HEK293T (cell line): ENCODE measurements at regions not wholly inside any gene's neighbourhood (a gene's known extent, or its start where the extent isn't known, plus 50 kb on each side); places are given as distances from the start of the nearest gene placed in this dataset.

ENCODE experiments used
- CTCF ChIA-PET: fragments of 350-600 bp; formaldehyde crosslinking; extraction: SDS; loops from one replicate; lab custom pipeline; 2021; ENCODE audit warnings: antibody characterized with exemption, inconsistent platforms; lab: Yijun Ruan, JAX
- POLR2A ChIA-PET: fragments of 350-600 bp; formaldehyde crosslinking; extraction: SDS; loops from one replicate; lab custom pipeline; 2020; ENCODE audit warnings: antibody characterized with exemption, inconsistent platforms; lab: Yijun Ruan, JAX
- DNase-seq: peaks from one replicate; pipeline ENCODE4 v3.0.0; 2012; ENCODE audit warnings: mixed read lengths; ENCODE audit errors: extremely low spot score
- ARNT ChIP-seq: fragments of 450-650 bp; IDR thresholded peaks from 2 replicates; pipeline ENCODE4 v1.6.1; 2017; ENCODE audit warnings: mild to moderate bottlenecking
- BHLHE40 ChIP-seq: fragments of 450-650 bp; IDR thresholded peaks from 2 replicates; pipeline ENCODE4 v1.6.1; 2016; ENCODE audit warnings: mild to moderate bottlenecking, moderate library complexity, borderline replicate concordance
- CTBP1 ChIP-seq: fragments of 450-650 bp; IDR thresholded peaks from 2 replicates; pipeline ENCODE4 v1.6.1; 2016; ENCODE audit warnings: borderline replicate concordance
- ELF4 ChIP-seq: fragments of 450-650 bp; IDR thresholded peaks from 2 replicates; pipeline ENCODE4 v1.6.1; 2017; ENCODE audit warnings: antibody characterized with exemption
- FOXA1 ChIP-seq: fragments of 450-650 bp; IDR thresholded peaks from 2 replicates; pipeline ENCODE4 v1.6.1; 2016; ENCODE audit warnings: mild to moderate bottlenecking
- FOXK2 ChIP-seq: fragments of 450-650 bp; IDR thresholded peaks from 2 replicates; pipeline ENCODE4 v1.6.1; 2016; ENCODE audit warnings: mild to moderate bottlenecking
- FOXM1 ChIP-seq: fragments of 450-650 bp; IDR thresholded peaks from 2 replicates; pipeline ENCODE4 v1.6.1; 2017; ENCODE audit warnings: mild to moderate bottlenecking, borderline replicate concordance
- HDGF ChIP-seq: fragments of 450-650 bp; IDR thresholded peaks from 2 replicates; pipeline ENCODE4 v1.6.1; 2017; ENCODE audit warnings: antibody characterized with exemption, borderline replicate concordance
- L3MBTL2 ChIP-seq: fragments of 450-650 bp; conservative IDR thresholded peaks from 2 replicates; pipeline ENCODE4 v1.6.1; 2016; ENCODE audit warnings: mild to moderate bottlenecking
- LEF1 ChIP-seq: fragments of 450-650 bp; IDR thresholded peaks from 2 replicates; pipeline ENCODE4 v1.6.1; 2017; ENCODE audit warnings: mild to moderate bottlenecking, borderline replicate concordance
- NFRKB ChIP-seq: fragments of 450-650 bp; IDR thresholded peaks from 2 replicates; pipeline ENCODE4 v1.6.1; 2016; ENCODE audit warnings: mild to moderate bottlenecking, moderate library complexity
- PKNOX1 ChIP-seq: fragments of 450-650 bp; IDR thresholded peaks from 2 replicates; pipeline ENCODE4 v1.6.1; 2016
- SP1 ChIP-seq: fragments of 450-650 bp; IDR thresholded peaks from 2 replicates; pipeline ENCODE4 v1.6.1; 2017
- SUZ12 ChIP-seq: fragments of 450-650 bp; IDR thresholded peaks from 2 replicates; pipeline ENCODE4 v1.6.1; 2016; ENCODE audit warnings: mild to moderate bottlenecking
- TARDBP ChIP-seq: fragments of 450-650 bp; IDR thresholded peaks from 2 replicates; pipeline ENCODE4 v1.6.1; 2016
- ZNF384 ChIP-seq: fragments of 450-650 bp; IDR thresholded peaks from 2 replicates; pipeline ENCODE4 v1.6.1; 2016

DNA sequence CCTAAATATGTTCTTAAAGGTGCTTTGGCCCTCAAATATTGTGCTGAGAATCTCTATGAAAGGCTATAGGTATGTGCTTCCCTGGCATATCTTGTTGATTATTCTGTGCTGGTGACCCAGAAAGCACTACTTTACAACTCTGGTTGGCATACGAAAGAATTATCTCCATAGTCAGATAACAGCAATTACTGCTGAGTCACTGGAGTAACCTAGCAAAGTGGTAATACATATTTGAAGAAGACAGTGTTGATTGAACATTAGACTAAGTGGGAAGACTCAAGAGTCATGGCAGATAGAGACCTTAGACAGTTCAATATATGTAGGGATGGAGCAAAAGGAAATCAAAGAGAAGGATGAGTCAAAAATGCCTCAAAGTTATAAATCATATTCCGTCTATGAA, 1978.5 kb upstream of the LRRTM1 start:
- no peak for DNase-seq
- CTCF ChIA-PET = no interaction called here
- POLR2A ChIA-PET = no interaction called here
- no peak for TF ChIP-seq CTBP1
- no peak for TF ChIP-seq NFRKB
- no peak for TF ChIP-seq ZNF384
- no peak for TF ChIP-seq FOXK2
- TF ChIP-seq ARNT = no peak
- TF ChIP-seq FOXM1 = no peak

DNA sequence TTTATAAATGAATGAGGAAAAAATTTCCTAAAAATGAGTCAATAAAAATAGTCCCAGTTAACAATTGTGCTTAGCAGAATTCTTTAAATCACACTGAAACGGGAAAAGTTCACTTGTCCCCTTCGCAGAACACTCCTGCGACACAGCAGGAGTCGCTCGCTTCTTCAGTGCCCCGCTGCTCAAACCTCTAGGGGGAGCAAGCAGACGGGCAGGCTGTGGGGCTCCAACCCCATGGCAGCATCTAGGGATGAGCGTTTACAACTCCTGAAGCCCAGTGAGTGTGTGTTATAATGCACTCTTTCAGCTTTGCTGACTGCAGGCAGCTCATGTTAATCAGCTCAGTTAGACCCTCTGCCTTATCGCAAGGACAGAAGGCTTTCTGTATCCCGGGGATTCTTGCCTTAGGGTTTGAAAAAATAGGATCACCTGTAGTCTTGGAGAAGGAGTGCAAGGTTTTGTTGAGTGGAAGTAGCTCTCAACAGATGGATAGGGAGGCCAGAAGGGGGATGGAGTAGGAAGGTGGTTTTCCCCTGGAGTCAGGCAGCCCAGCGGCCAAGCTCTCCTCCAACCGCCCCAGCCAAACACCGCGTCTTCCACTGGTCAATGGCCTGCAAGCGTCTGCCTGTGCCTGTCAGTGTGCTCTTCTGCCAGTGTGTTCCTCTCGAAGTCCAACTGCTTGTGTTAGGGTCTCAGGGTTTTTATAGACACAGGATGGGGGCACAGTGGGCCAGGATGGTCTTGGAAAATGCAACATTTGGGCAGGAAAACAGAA, 1977.7 kb upstream of the LRRTM1 start:
- TF ChIP-seq FOXK2 = no peak
- no peak for TF ChIP-seq PKNOX1
- TF ChIP-seq SP1 = no peak
- TF ChIP-seq LEF1 = no peak
- TF ChIP-seq NFRKB = no peak
- no peak for TF ChIP-seq BHLHE40
- no peak for TF ChIP-seq HDGF
- no peak for DNase-seq
- ChIA-PET POLR2A (no interaction called here), CTCF (no interaction called here)

DNA sequence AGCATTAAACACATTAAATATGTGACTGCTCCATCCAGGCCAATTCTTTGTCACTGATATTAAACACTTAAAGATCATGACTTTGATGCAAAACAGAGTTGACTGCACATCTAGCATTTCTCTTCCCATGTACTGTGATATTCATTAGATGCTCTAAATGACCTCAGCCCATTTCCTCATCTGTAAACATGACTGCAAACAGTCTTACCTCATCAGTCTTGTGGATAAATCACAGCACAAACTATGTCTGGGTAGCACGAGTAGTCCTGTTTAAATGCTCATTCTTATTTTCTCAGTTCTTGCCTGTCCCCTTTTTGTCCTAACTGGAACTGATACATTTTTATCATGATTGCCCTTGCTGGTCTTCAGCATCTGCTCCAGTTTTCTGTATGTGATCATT, 1974.8 kb upstream of the LRRTM1 start:
- DNase-seq = no peak
- POLR2A ChIA-PET = no interaction called here
- TF ChIP-seq BHLHE40 = no peak
- TF ChIP-seq FOXA1 = no peak
- TF ChIP-seq L3MBTL2 = no peak
- no peak for TF ChIP-seq ARNT
- no peak for TF ChIP-seq TARDBP
- no peak for TF ChIP-seq HDGF
- no peak for TF ChIP-seq ZNF384
- no peak for TF ChIP-seq CTBP1
- no peak for TF ChIP-seq SUZ12
- no peak for TF ChIP-seq FOXK2
- no peak for TF ChIP-seq ELF4
- no peak for TF ChIP-seq SP1
- no peak for TF ChIP-seq FOXM1
- CTCF ChIA-PET = no interaction called here

- CTCF ChIA-PET = no interaction called here
- DNase-seq = no peak
- no peak for TF ChIP-seq BHLHE40
- TF ChIP-seq HDGF = no peak
- no peak for TF ChIP-seq NFRKB
- no peak for TF ChIP-seq SUZ12
- no peak for TF ChIP-seq SP1
- TF ChIP-seq PKNOX1 = no peak
- no peak for TF ChIP-seq LEF1
- TF ChIP-seq TARDBP = no peak
- TF ChIP-seq L3MBTL2 = no peak
- POLR2A ChIA-PET = no interaction called here
Observed at GRCh38 chr2:82278416-82278815, 1973.9 kb upstream of the LRRTM1 start.

DNA sequence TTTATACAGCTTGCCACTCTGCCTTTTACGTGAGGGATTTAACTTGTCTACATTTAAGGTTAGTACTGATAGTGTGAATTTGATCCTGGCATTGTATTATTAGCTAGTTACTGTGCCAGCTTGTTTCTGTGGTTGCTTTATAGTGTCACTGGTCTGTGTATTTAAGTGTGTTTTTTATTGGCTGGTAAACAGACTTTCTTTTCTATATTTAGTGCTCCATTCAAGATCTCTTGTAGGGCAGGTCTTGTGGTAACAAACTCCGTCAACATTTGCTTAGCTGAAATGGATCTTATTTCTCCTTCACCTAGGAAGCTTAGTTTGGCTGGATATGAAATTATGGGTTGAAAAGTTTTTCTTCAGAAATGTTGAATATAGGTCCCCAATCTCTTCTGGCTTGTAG, 1971.0 kb upstream of the LRRTM1 start:
- ChIA-PET CTCF (no interaction called here), POLR2A (no interaction called here)
- TF ChIP-seq BHLHE40 = no peak
- no peak for TF ChIP-seq SUZ12
- no peak for TF ChIP-seq CTBP1
- TF ChIP-seq ZNF384 = no peak
- TF ChIP-seq PKNOX1 = no peak
- no peak for TF ChIP-seq FOXA1
- TF ChIP-seq FOXM1 = no peak
- no peak for TF ChIP-seq TARDBP
- no peak for TF ChIP-seq L3MBTL2
- DNase-seq = no peak

GRCh38 chr2:82268446-82268845, 1963.9 kb upstream of the LRRTM1 start:
- CTCF ChIA-PET = no interaction called here
- POLR2A ChIA-PET = no interaction called here
- DNase-seq = no peak
- no peak for TF ChIP-seq NFRKB
- TF ChIP-seq ZNF384 = no peak

DNA sequence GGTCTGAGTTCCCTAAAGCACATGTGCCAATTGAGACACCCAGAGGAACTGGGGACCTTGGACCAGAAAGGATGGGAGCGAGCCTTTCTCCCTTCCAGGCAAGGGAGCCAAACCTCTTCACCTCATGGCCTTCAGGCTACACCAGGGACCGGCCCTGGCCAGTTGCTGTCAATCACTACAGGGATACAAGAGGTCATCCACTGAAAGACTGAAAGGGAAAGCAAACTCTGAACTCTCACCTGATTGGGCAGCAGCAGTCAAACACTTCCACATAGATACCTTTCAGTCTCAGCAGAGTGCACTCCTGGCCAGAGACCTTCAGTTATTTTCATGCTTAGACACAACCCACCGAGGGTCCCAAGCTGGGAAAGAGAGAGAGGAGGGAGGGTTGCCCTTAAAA, 1956.0 kb upstream of the LRRTM1 start:
- ChIA-PET CTCF (no interaction called here), POLR2A (no interaction called here)
- TF ChIP-seq ARNT (no peak), FOXK2 (no peak), HDGF (no peak), TARDBP (no peak), ELF4 (no peak), ZNF384 (no peak), SP1 (no peak), SUZ12 (no peak), BHLHE40 (no peak), CTBP1 (no peak), FOXM1 (no peak), NFRKB (no peak), L3MBTL2 (no peak), FOXA1 (no peak), PKNOX1 (no peak), LEF1 (no peak)
- no peak for DNase-seq
